Lower leg skin (tissue), 4 donors: ENCODE measurements at regions not wholly inside any gene's neighbourhood (a gene's known extent, or its start where the extent isn't known, plus 50 kb on each side); places are given as distances from the start of the nearest gene placed in this dataset.

ENCODE experiments used
- DNase-seq, 2 donors: peaks; one replicate each; pipeline ENCODE4 v3.0.0-alpha.2; 2019; ENCODE audit warnings: low spot score in 2 of 2
- H3K4me3 ChIP-seq: fragments of 200-600 bp; sonication (generic); 2 replicates; pipeline ENCODE4 v1.5.1; 2017; ENCODE audit warnings: mild to moderate bottlenecking, low read depth; ENCODE audit not compliant: poor library complexity, severe bottlenecking
- CTCF ChIP-seq, 3 donors: fragments of 450-650 bp; IDR thresholded peaks; one replicate each; pipeline ENCODE4 v1.5.1; 2016; ENCODE audit warnings: antibody characterized with exemption in 3 of 3, mild to moderate bottlenecking in 3 of 3, moderate library complexity in 2 of 3
- POLR2A ChIP-seq, 2 donors: fragments of 450-650 bp; IDR thresholded peaks; one replicate each; pipeline ENCODE4 v1.6.1; 2016 to 2017; ENCODE audit warnings: antibody characterized with exemption in 2 of 2, mild to moderate bottlenecking in 1 of 2, moderate library complexity in 1 of 2
- WGBS, 2 donors: methylation state at CpG; one replicate each; pipeline ENCODE4 v1.1.5; 2018; 5-methylcytosine and 5-hydroxymethylcytosine counted together
- intact Hi-C: fragments of 100-400 bp; cut with DNase I; formaldehyde crosslinking; loops from one replicate; pipeline ENCODE4 v1.15.0; 2023; ENCODE audit warnings: low total_unique reads

GRCh38 chr16:76724181-76724580 is 447.0 kb downstream of the CNTNAP4 start:
- no peak overlapping the region for H3K4me3 ChIP-seq
- no peak for DNase-seq
- intact Hi-C loops, result no loop called here
- TF ChIP-seq CTCF (IDR thresholded peaks at IDR 0.05), result no peak
- TF ChIP-seq POLR2A (IDR thresholded peaks at IDR 0.05), result no peak
- 81 to 87% methylated on average over 1 of the region's 1 CpG for WGBS, 2 donors

GRCh38 chr16:76729525-76729924 is 452.3 kb downstream of the CNTNAP4 start:
- TF ChIP-seq CTCF (IDR thresholded peaks at IDR 0.05) (no peak), POLR2A (IDR thresholded peaks at IDR 0.05) (no peak)
- DNase-seq, result no peak
- intact Hi-C loops, result no loop called here
- WGBS, 2 donors, result 34 to 46% methylated on average over 1 of the region's 1 CpG
- H3K4me3 ChIP-seq, result no peak overlapping the region

GRCh38 chr16:76732894-76733293 is 455.7 kb downstream of the CNTNAP4 start:
- no peak for DNase-seq
- TF ChIP-seq CTCF (IDR thresholded peaks at IDR 0.05) (no peak), POLR2A (IDR thresholded peaks at IDR 0.05) (no peak)
- no peak overlapping the region for H3K4me3 ChIP-seq
- intact Hi-C loops, result no loop called here

GRCh38 chr16:76741623-76742022 is 449.4 kb upstream of the MON1B start:
- TF ChIP-seq POLR2A (IDR thresholded peaks at IDR 0.05) (no peak), CTCF (IDR thresholded peaks at IDR 0.05) (no peak)
- intact Hi-C loops, result no loop called here
- H3K4me3 ChIP-seq, result no peak overlapping the region
- WGBS, 2 donors, result 95% methylated on average over 4 of the region's 4 CpGs
- no peak for DNase-seq

- intact Hi-C loops, result no loop called here
- WGBS, 2 donors, result 36 to 48% methylated on average over 3 of the region's 3 CpGs
- no peak for TF ChIP-seq POLR2A (IDR thresholded peaks at IDR 0.05)
- no peak for TF ChIP-seq CTCF (IDR thresholded peaks at IDR 0.05)
- DNase-seq, result no peak
- H3K4me3 ChIP-seq, result no peak overlapping the region
Measured at GRCh38 chr16:76748461-76749348, 442.3 kb upstream of the MON1B start.
